Liver (tissue), 8 donors: ENCODE measurements at regions not wholly inside any gene's neighbourhood (a gene's known extent, or its start where the extent isn't known, plus 50 kb on each side); places are given as distances from the start of the nearest gene placed in this dataset.

Experiments used
- DNase-seq: peaks from one replicate; pipeline ENCODE4 v3.0.0-alpha.2; 2017; ENCODE audit warnings: low spot score
- H3K27ac ChIP-seq, 2 donors: one replicate each; pipeline ENCODE4 v1.7.0; 2013; ENCODE audit warnings: inconsistent platforms in 2 of 2, low read length in 2 of 2, control low read depth in 1 of 2, low read depth in 1 of 2, mild to moderate bottlenecking in 1 of 2
- H3K27me3 ChIP-seq, 4 donors: one replicate each; pipeline versions ENCODE4 v1.6.1 to v1.7.0; 2013; ENCODE audit warnings: low read length in 3 of 4, inconsistent platforms in 1 of 4, mild to moderate bottlenecking in 1 of 4, moderate library complexity in 1 of 4; ENCODE audit not compliant: control insufficient read depth in 4 of 4, insufficient read depth in 4 of 4
- H3K36me3 ChIP-seq, 4 donors: one replicate each; pipeline versions ENCODE4 v1.6.1 to v1.7.0; 2013; ENCODE audit warnings: low read length in 3 of 4, mild to moderate bottlenecking in 3 of 4, low read depth in 1 of 4, moderate library complexity in 1 of 4; ENCODE audit not compliant: control insufficient read depth in 4 of 4, insufficient read depth in 3 of 4
- H3K4me1 ChIP-seq, 4 donors: one replicate each; pipeline versions ENCODE4 v1.6.1 to v1.7.0; 2013; ENCODE audit warnings: low read length in 3 of 4, mild to moderate bottlenecking in 3 of 4, moderate library complexity in 1 of 4; ENCODE audit not compliant: control insufficient read depth in 4 of 4, insufficient read depth in 4 of 4
- H3K4me3 ChIP-seq, 3 donors: one replicate each; pipeline versions ENCODE4 v1.6.1 to v1.7.0; 2013; ENCODE audit warnings: low read length in 3 of 3, control low read depth in 1 of 3, low read depth in 1 of 3, mild to moderate bottlenecking in 1 of 3
- H3K9ac ChIP-seq, 2 donors: one replicate each; pipeline ENCODE4 v1.7.0; 2013; ENCODE audit warnings: low read length in 2 of 2, mild to moderate bottlenecking in 2 of 2, moderate library complexity in 2 of 2, control low read depth in 1 of 2, low read depth in 1 of 2
- H3K9me3 ChIP-seq, 4 donors: one replicate each; pipeline versions ENCODE4 v1.6.1 to v1.7.0; 2013; ENCODE audit warnings: low read length in 3 of 4; ENCODE audit not compliant: control insufficient read depth in 4 of 4
- ATF3 ChIP-seq: IDR thresholded peaks from 2 replicates; pipeline ENCODE4 v1.6.1; 2016; ENCODE audit warnings: antibody characterized with exemption
- CTCF ChIP-seq: fragments of 150-350 bp; IDR thresholded peaks from 2 replicates; pipeline ENCODE4 v1.5.1; 2017; ENCODE audit warnings: improper control_type of control experiment, low read depth, low read length; ENCODE audit not compliant: missing input control
- EGR1 ChIP-seq, 2 donors: IDR thresholded peaks; 2 replicates each; pipeline ENCODE4 v1.6.1; 2016 to 2018; ENCODE audit warnings: antibody characterized with exemption in 2 of 2, low read depth in 2 of 2
- FOXA1 ChIP-seq: IDR thresholded peaks from 2 replicates; pipeline ENCODE4 v1.6.1; 2016; ENCODE audit warnings: antibody characterized with exemption
- FOXA2 ChIP-seq: IDR thresholded peaks from 2 replicates; pipeline ENCODE4 v1.6.1; 2016; ENCODE audit warnings: antibody characterized with exemption
- GABPA ChIP-seq, 2 donors: IDR thresholded peaks in 1 of 2; conservative IDR thresholded peaks in 1 of 2; 2 replicates each; pipeline ENCODE4 v1.6.1; 2016; ENCODE audit warnings: antibody characterized with exemption in 2 of 2, mild to moderate bottlenecking in 1 of 2, moderate library complexity in 1 of 2
- HNF4A ChIP-seq, 2 donors: conservative IDR thresholded peaks; 2 replicates each; pipeline ENCODE4 v1.6.1; 2016; ENCODE audit warnings: antibody characterized with exemption in 2 of 2, mild to moderate bottlenecking in 2 of 2
- HNF4G ChIP-seq: IDR thresholded peaks from 2 replicates; pipeline ENCODE4 v1.6.1; 2016; ENCODE audit warnings: antibody characterized with exemption
- JUND ChIP-seq, 2 donors: IDR thresholded peaks; 2 replicates each; pipeline ENCODE4 v1.6.1; 2016; ENCODE audit warnings: antibody characterized with exemption in 2 of 2
- NR2F2 ChIP-seq: IDR thresholded peaks from 2 replicates; pipeline ENCODE4 v1.6.1; 2016; ENCODE audit warnings: antibody characterized with exemption
- RAD21 ChIP-seq, 2 donors: IDR thresholded peaks; 2 replicates each; pipeline ENCODE4 v1.6.1; 2016; ENCODE audit warnings: antibody characterized with exemption in 2 of 2, mild to moderate bottlenecking in 2 of 2
- REST ChIP-seq: IDR thresholded peaks from 2 replicates; pipeline ENCODE4 v1.6.1; 2016; ENCODE audit warnings: antibody characterized with exemption, mild to moderate bottlenecking
- RXRA ChIP-seq, 2 donors: IDR thresholded peaks; 2 replicates each; pipeline ENCODE4 v1.6.1; 2017 to 2018; ENCODE audit warnings: antibody characterized with exemption in 2 of 2, mild to moderate bottlenecking in 1 of 2
- SP1 ChIP-seq: IDR thresholded peaks from 2 replicates; pipeline ENCODE4 v1.6.1; 2018; ENCODE audit warnings: antibody characterized with exemption, mild to moderate bottlenecking
- TAF1 ChIP-seq: conservative IDR thresholded peaks from 2 replicates; pipeline ENCODE4 v1.6.1; 2016; ENCODE audit warnings: antibody characterized with exemption, mild to moderate bottlenecking
- YY1 ChIP-seq: IDR thresholded peaks from 2 replicates; pipeline ENCODE4 v1.6.1; 2016; ENCODE audit warnings: antibody characterized with exemption, mild to moderate bottlenecking
- ZBTB33 ChIP-seq: IDR thresholded peaks from 2 replicates; pipeline ENCODE4 v1.6.1; 2016; ENCODE audit warnings: antibody characterized with exemption
- WGBS: extraction: QIAGEN DNeasy Blood & Tissue Kit; methylation state at CpG from one replicate; pipeline ENCODE4 v1.1.7; 2013; 5-methylcytosine and 5-hydroxymethylcytosine counted together
- TF ChIP-seq, protein P1 (sequence below): IDR thresholded peaks from 2 replicates; pipeline ENCODE4 v1.6.1; 2016; ENCODE audit warnings: antibody characterized with exemption
- donor health status: healthy.
- donor health status: healthy.
- donor health status: healthy.
- donor health status: healthy.
- donor health status: healthy.

- no peaks in the 10 kb centered on the region for H3K4me1 ChIP-seq
- H3K9me3 ChIP-seq = no peaks in the 10 kb centered on the region
- H3K9ac ChIP-seq = no peak overlapping the region
- no peak overlapping the region for H3K27ac ChIP-seq
- peaks cover 0 to 6% (median 0%) of the 10 kb centered on the region in 4 donors for H3K27me3 ChIP-seq
- no peaks in the 10 kb centered on the region for H3K36me3 ChIP-seq
- no peak for TF ChIP-seq REST
- no peak for TF ChIP-seq JUND (IDR thresholded peaks at IDR 0.05)
- no peak for TF ChIP-seq YY1
- no peak for TF ChIP-seq TAF1
- TF ChIP-seq ZBTB33 = no peak
- no peak for TF ChIP-seq HNF4A (conservative IDR thresholded peaks at IDR 0.05)
- TF ChIP-seq SP1 = no peak
- TF ChIP-seq HNF4G = no peak
- no peak for TF ChIP-seq ATF3
- no peak for TF ChIP-seq NR2F2
- TF ChIP-seq RAD21 (IDR thresholded peaks at IDR 0.05) = no peak
- TF ChIP-seq, protein P1, sequence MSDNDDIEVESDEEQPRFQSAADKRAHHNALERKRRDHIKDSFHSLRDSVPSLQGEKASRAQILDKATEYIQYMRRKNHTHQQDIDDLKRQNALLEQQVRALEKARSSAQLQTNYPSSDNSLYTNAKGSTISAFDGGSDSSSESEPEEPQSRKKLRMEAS = no peak
- TF ChIP-seq GABPA (IDR thresholded peaks at IDR 0.05 in 1 of 2, conservative IDR thresholded peaks at IDR 0.05 in 1 of 2) = no peak
- TF ChIP-seq EGR1 (IDR thresholded peaks at IDR 0.05; ENCODE audit: low read depth in 2 of 2) = no peak
- TF ChIP-seq CTCF = no peak
- TF ChIP-seq FOXA1 = no peak
- no peak for TF ChIP-seq RXRA (IDR thresholded peaks at IDR 0.05)
- no peak for TF ChIP-seq FOXA2
- DNase-seq = no peak
- no peak overlapping the region for H3K4me3 ChIP-seq
- 72% methylated on average over 3 of the region's 3 CpGs for WGBS
Measured at GRCh38 chr13:105971738-105972137, 563.7 kb downstream of the EFNB2 start.
